Hematopoietic multipotent progenitor cell treated with erythropoietin and hydrocortisone succinate and interleukin-3 and kit ligand, for 17 days (in vitro differentiated cells): ENCODE measurements at regions not wholly inside any gene's neighbourhood (a gene's known extent, or its start where the extent isn't known, plus 50 kb on each side); places are given as distances from the start of the nearest gene placed in this dataset.
"Not testable (repeated sequence)": the region's sequence is repeated elsewhere in the genome, so short reads cannot be mapped to it uniquely, and the experiment has no call there.

ENCODE experiments used
- DNase-seq: peaks from one replicate; pipeline ENCODE4 v3.0.0-alpha.2; 2015; ENCODE audit warnings: low spot score

- DNase-seq = no peak
These were observed 52.8 kb upstream of the VWDE start for GRCh38 chr7:12456506-12456905.

GRCh38 chr7:12458520-12459131, 55.0 kb upstream of the VWDE start:
- DNase-seq = peak; percentile 28

- DNase-seq = no peak
These were observed 64.2 kb upstream of the VWDE start for GRCh38 chr7:12467837-12468236.

- DNase-seq = no peak
These were observed 65.9 kb upstream of the VWDE start for GRCh38 chr7:12469568-12469967.

- no peak for DNase-seq
These were observed 67.3 kb upstream of the VWDE start for GRCh38 chr7:12470930-12471329.

GRCh38 chr7:12474035-12474434, 70.4 kb upstream of the VWDE start:
- DNase-seq = no peak

GRCh38 chr7:12475362-12476063, 71.8 kb upstream of the VWDE start:
- no peak for DNase-seq

GRCh38 chr7:12477620-12478019, 74.0 kb upstream of the VWDE start:
- no peak for DNase-seq

GRCh38 chr7:12481722-12482121, 78.1 kb upstream of the VWDE start:
- no peak for DNase-seq

GRCh38 chr7:12485845-12486244, 82.2 kb upstream of the VWDE start:
- DNase-seq = no peak

- DNase-seq = no peak
These were observed 82.2 kb upstream of the SCIN start for GRCh38 chr7:12488341-12488740.

GRCh38 chr7:12490107-12490688, 80.3 kb upstream of the SCIN start:
- no peak for DNase-seq

GRCh38 chr7:12490940-12491339, 79.6 kb upstream of the SCIN start:
- no peak for DNase-seq

GRCh38 chr7:12491526-12491925, 79.0 kb upstream of the SCIN start:
- DNase-seq = no peak

GRCh38 chr7:12493407-12493806, 77.1 kb upstream of the SCIN start:
- DNase-seq = no peak

GRCh38 chr7:12493863-12494686, 76.4 kb upstream of the SCIN start:
- DNase-seq = no peak

GRCh38 chr7:12494687-12495024, 75.9 kb upstream of the SCIN start:
- DNase-seq = no peak

- DNase-seq = not testable (repeated sequence)
These were observed 73.4 kb upstream of the SCIN start for GRCh38 chr7:12496901-12497674.

- no peak for DNase-seq
These were observed 66.4 kb upstream of the SCIN start for GRCh38 chr7:12504149-12504548.

- no peak for DNase-seq
These were observed 62.5 kb upstream of the SCIN start for GRCh38 chr7:12508005-12508404.

- DNase-seq = no peak
These were observed 62.0 kb upstream of the SCIN start for GRCh38 chr7:12508554-12508953.

GRCh38 chr7:12517451-12517850, 53.1 kb upstream of the SCIN start:
- no peak for DNase-seq
